ENCODE measurements at regions not wholly inside any gene's neighbourhood (a gene's known extent, or its start where the extent isn't known, plus 50 kb on each side); places are given as distances from the start of the nearest gene placed in this dataset.

DNA sequence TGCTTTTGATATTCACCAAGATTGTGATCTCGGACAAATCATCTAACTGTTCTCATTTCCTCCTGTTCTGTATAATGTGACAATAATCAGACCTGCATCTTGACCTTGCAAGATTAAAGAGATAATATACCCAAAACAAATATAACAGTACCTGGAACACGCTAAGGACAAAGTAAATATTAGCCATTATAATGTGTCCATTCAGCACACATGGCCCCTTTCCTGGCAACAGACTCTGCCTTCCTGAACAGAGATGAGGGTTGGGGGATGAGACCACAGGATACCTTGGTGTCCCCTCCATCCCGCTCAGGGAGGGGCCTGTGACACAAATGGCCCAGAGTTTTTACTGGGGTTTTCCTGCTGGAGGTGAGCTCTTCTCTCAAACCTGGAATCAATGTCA is 143.4 kb upstream of the SERPINE2 start:
- Histone ChIP-seq H3K36me3 (ENCODE audit: control insufficient read depth, insufficient read depth, low read length) (no peaks in the 10 kb centered on the region), H3K4me3 (ENCODE audit: low read length) (no peak overlapping the region), H3K27me3 (ENCODE audit: control insufficient read depth, insufficient read depth, low read length) (no peaks in the 10 kb centered on the region), H3K9me3 (replicated peaks; ENCODE audit: control insufficient read depth, low read depth, low read length) (no peaks in the 10 kb centered on the region), H3K4me1 (ENCODE audit: control insufficient read depth, insufficient read depth, low read length) (peaks cover 12% of the 10 kb centered on the region), H3K27ac (ENCODE audit: low read length) (no peak overlapping the region)
- no peak for DNase-seq
- 80% methylated on average over 1 of the region's 3 CpGs for WGBS (ENCODE audit: insufficient coverage)

DNA sequence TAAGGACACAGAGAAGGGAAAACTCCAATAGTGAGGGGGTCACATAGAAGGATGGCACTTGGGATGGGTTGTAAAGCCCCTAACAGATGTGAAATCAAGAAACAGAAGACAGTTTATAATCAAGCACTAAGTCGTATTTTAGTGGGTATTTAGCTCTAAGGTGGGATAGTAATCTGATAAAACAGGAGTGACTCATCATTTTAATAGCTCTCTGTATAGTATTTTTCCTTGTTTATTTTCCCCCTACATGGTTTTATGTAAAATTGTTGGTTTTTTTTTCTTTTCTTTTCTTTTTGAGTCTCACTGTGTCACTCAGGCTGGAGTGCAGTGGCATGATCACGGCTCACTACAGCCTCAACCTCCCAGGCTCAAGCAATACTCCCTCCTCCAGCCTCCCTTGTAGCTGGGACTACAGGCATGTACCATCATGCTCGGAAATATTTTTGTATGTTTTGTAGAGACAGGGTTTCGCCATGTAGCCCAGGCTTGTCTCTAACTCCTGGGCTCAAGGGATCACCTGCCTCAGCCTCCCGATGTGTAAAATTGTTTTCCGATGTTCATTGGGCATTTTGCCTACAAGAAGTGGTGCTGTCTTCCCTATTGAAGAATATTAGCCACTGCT is 142.6 kb upstream of the SERPINE2 start:
- H3K9me3 ChIP-seq (replicated peaks; ENCODE audit: control insufficient read depth, low read depth, low read length) = no peaks in the 10 kb centered on the region
- no peaks in the 10 kb centered on the region for H3K27me3 ChIP-seq (ENCODE audit: control insufficient read depth, insufficient read depth, low read length)
- H3K27ac ChIP-seq (ENCODE audit: low read length) = peak overlapping the region; percentile 23
- no peaks in the 10 kb centered on the region for H3K36me3 ChIP-seq (ENCODE audit: control insufficient read depth, insufficient read depth, low read length)
- DNase-seq = no peak
- H3K4me3 ChIP-seq (ENCODE audit: low read length) = no peak overlapping the region
- WGBS (ENCODE audit: insufficient coverage) = 80% methylated on average over 1 of the region's 6 CpGs
- peaks cover 12% of the 10 kb centered on the region for H3K4me1 ChIP-seq (ENCODE audit: control insufficient read depth, insufficient read depth, low read length)

DNA sequence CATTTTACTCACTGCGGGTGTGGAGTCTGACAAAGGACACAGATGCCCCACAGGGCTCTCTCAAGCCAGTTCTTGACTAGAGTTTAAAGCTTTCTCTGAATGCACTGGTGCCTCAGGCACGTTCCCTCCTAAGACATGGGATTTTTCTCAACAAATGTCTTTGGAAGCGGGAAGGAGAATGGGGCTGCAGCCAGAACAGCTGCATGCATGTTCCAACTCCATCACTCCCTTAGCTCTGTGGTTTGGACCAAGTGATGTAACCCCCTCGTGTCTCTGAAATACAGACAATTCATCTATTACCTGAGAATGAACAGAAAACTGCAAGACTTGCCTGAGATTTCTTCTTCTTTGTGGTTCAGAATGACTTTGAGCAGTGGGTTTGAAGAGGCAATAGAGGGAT is 141.7 kb upstream of the SERPINE2 start:
- Histone ChIP-seq H3K4me3 (ENCODE audit: low read length) (no peak overlapping the region), H3K27ac (ENCODE audit: low read length) (peak overlapping the region; percentile 66), H3K4me1 (ENCODE audit: control insufficient read depth, insufficient read depth, low read length) (peaks cover 12% of the 10 kb centered on the region), H3K36me3 (ENCODE audit: control insufficient read depth, insufficient read depth, low read length) (no peaks in the 10 kb centered on the region), H3K9me3 (replicated peaks; ENCODE audit: control insufficient read depth, low read depth, low read length) (no peaks in the 10 kb centered on the region), H3K27me3 (ENCODE audit: control insufficient read depth, insufficient read depth, low read length) (no peaks in the 10 kb centered on the region)
- peak; percentile 93 for DNase-seq
- WGBS (ENCODE audit: insufficient coverage) = 35% methylated on average over 3 of the region's 4 CpGs

DNA sequence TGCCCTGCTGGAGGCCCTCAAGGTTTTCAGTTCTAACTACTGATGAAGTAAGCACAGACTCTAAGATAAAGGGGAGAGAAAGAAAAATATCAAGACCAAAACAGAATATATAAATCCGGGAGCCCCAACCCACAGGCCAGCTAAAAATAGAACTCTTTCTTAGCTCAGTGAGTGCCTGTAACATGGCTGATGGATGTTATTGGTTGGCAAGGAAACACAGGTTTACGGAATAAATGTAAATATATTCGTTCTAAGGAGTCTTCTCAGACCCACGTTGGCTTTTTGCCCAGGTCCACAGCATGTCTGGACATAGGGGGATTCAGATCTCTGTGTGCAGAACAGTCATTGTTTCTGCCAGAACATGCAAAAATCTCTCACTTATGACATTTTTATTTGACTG is 139.0 kb upstream of the SERPINE2 start:
- no peaks in the 10 kb centered on the region for H3K9me3 ChIP-seq (replicated peaks; ENCODE audit: control insufficient read depth, low read depth, low read length)
- no peaks in the 10 kb centered on the region for H3K36me3 ChIP-seq (ENCODE audit: control insufficient read depth, insufficient read depth, low read length)
- H3K27me3 ChIP-seq (ENCODE audit: control insufficient read depth, insufficient read depth, low read length) = no peaks in the 10 kb centered on the region
- peak overlapping the region; percentile 80 for H3K27ac ChIP-seq (ENCODE audit: low read length)
- DNase-seq = peak; percentile 96
- no CpG with 5 or more reads among the region's 4 CpGs for WGBS (ENCODE audit: insufficient coverage)
- H3K4me3 ChIP-seq (ENCODE audit: low read length) = no peak overlapping the region
- peaks cover 12% of the 10 kb centered on the region for H3K4me1 ChIP-seq (ENCODE audit: control insufficient read depth, insufficient read depth, low read length)

DNA sequence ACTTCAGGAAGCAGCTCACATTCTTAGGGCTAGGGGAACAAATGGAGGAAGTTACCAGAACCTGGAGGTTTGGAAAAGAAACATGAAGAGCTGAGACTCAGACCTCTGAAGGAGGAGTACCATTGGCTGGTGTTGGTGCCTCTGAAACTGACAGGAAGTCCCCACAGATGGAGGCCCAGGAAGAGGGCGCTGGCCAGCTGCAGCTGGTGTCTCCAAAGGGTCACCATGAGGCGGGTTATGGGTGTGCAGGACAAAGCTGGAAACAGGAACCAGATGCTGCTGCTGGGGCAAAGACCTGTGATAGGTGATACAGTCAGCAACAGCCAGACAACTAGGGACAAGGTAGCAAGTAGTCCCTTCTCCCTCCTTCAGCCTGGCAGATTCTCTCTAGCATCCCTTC is 136.5 kb upstream of the SERPINE2 start:
- no peak overlapping the region for H3K27ac ChIP-seq (ENCODE audit: low read length)
- no peak for DNase-seq
- WGBS (ENCODE audit: insufficient coverage) = 94% methylated on average over 2 of the region's 2 CpGs
- no peaks in the 10 kb centered on the region for H3K27me3 ChIP-seq (ENCODE audit: control insufficient read depth, insufficient read depth, low read length)
- no peaks in the 10 kb centered on the region for H3K36me3 ChIP-seq (ENCODE audit: control insufficient read depth, insufficient read depth, low read length)
- H3K9me3 ChIP-seq (replicated peaks; ENCODE audit: control insufficient read depth, low read depth, low read length) = no peaks in the 10 kb centered on the region
- no peak overlapping the region for H3K4me3 ChIP-seq (ENCODE audit: low read length)
- peaks cover 10% of the 10 kb centered on the region for H3K4me1 ChIP-seq (ENCODE audit: control insufficient read depth, insufficient read depth, low read length)

DNA sequence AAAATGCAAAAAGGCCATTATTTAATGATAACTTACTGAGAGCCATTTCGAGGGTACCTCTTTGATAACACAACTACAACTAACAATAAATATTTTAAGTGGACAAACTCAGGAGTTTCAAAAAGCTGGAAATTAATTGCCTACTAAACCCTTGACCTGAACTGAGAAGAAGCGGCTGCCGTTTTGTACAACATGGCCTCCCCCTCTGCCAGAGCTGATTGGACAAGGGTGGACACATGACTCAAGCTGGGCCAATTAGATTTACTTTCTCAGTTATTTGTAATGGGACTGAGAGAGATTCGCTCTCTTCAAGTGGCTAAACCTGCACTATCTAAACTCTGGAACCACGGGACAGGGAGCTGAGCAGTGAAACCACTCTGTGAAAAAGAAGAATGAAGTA is 135.9 kb upstream of the SERPINE2 start:
- Histone ChIP-seq H3K9me3 (replicated peaks; ENCODE audit: control insufficient read depth, low read depth, low read length) (no peaks in the 10 kb centered on the region), H3K27ac (ENCODE audit: low read length) (no peak overlapping the region), H3K36me3 (ENCODE audit: control insufficient read depth, insufficient read depth, low read length) (no peaks in the 10 kb centered on the region), H3K4me3 (ENCODE audit: low read length) (no peak overlapping the region), H3K4me1 (ENCODE audit: control insufficient read depth, insufficient read depth, low read length) (peaks cover 10% of the 10 kb centered on the region), H3K27me3 (ENCODE audit: control insufficient read depth, insufficient read depth, low read length) (no peaks in the 10 kb centered on the region)
- no peak for DNase-seq
- 100% methylated on average over 2 of the region's 5 CpGs for WGBS (ENCODE audit: insufficient coverage)

- DNase-seq = no peak
- Histone ChIP-seq H3K9me3 (replicated peaks; ENCODE audit: control insufficient read depth, low read depth, low read length) (no peaks in the 10 kb centered on the region), H3K4me3 (ENCODE audit: low read length) (no peak overlapping the region), H3K27me3 (ENCODE audit: control insufficient read depth, insufficient read depth, low read length) (no peaks in the 10 kb centered on the region), H3K36me3 (ENCODE audit: control insufficient read depth, insufficient read depth, low read length) (no peaks in the 10 kb centered on the region), H3K27ac (ENCODE audit: low read length) (no peak overlapping the region), H3K4me1 (ENCODE audit: control insufficient read depth, insufficient read depth, low read length) (peaks cover 8% of the 10 kb centered on the region)
- no CpG with 5 or more reads among the region's 1 CpG for WGBS (ENCODE audit: insufficient coverage)
These were observed 135.4 kb upstream of the SERPINE2 start for GRCh38 chr2:224174521-224174920.

GRCh38 chr2:224173933-224174332 is 134.8 kb upstream of the SERPINE2 start:
- peaks cover 6% of the 10 kb centered on the region for H3K4me1 ChIP-seq (ENCODE audit: control insufficient read depth, insufficient read depth, low read length)

GRCh38 chr2:224173210-224173609 is 134.1 kb upstream of the SERPINE2 start:
- Histone ChIP-seq H3K9me3 (replicated peaks; ENCODE audit: control insufficient read depth, low read depth, low read length) (no peaks in the 10 kb centered on the region), H3K4me1 (ENCODE audit: control insufficient read depth, insufficient read depth, low read length) (peaks cover 6% of the 10 kb centered on the region), H3K4me3 (ENCODE audit: low read length) (no peak overlapping the region), H3K36me3 (ENCODE audit: control insufficient read depth, insufficient read depth, low read length) (no peaks in the 10 kb centered on the region), H3K27me3 (ENCODE audit: control insufficient read depth, insufficient read depth, low read length) (no peaks in the 10 kb centered on the region), H3K27ac (ENCODE audit: low read length) (no peak overlapping the region)
- no peak for DNase-seq

More at GRCh38 chr2:224173933-224174332, 134.8 kb upstream of the SERPINE2 start:
- no peaks in the 10 kb centered on the region for H3K27me3 ChIP-seq (ENCODE audit: control insufficient read depth, insufficient read depth, low read length)
- H3K9me3 ChIP-seq (replicated peaks; ENCODE audit: control insufficient read depth, low read depth, low read length) = no peaks in the 10 kb centered on the region
- H3K36me3 ChIP-seq (ENCODE audit: control insufficient read depth, insufficient read depth, low read length) = no peaks in the 10 kb centered on the region
- no peak overlapping the region for H3K4me3 ChIP-seq (ENCODE audit: low read length)
- 100% methylated on average over 2 of the region's 3 CpGs for WGBS (ENCODE audit: insufficient coverage)
- H3K27ac ChIP-seq (ENCODE audit: low read length) = no peak overlapping the region
- DNase-seq = no peak

DNA sequence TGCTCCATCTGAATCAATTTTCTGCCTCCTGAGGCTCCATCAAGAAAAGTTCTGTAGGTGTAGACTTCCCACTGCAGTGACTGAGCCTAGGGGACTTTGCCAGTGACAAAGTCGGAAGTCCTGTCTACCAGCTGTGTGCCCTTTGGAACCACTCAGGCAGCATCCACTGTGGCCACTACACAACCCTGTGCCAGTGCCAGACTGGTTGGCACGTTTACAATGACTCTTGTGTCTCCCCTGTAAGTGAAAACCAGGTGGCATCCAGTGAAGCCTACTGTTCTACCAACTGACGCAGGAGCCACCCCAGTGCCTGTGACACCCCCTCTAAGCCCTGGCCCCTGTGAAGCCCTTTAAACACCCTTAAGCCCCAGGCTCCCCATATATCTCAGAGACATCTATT is 132.1 kb upstream of the SERPINE2 start:
- H3K4me1 ChIP-seq (ENCODE audit: control insufficient read depth, insufficient read depth, low read length) = peaks cover 2% of the 10 kb centered on the region
- H3K27me3 ChIP-seq (ENCODE audit: control insufficient read depth, insufficient read depth, low read length) = no peaks in the 10 kb centered on the region
- H3K4me3 ChIP-seq (ENCODE audit: low read length) = no peak overlapping the region
- 89% methylated on average over 2 of the region's 3 CpGs for WGBS (ENCODE audit: insufficient coverage)
- H3K9me3 ChIP-seq (replicated peaks; ENCODE audit: control insufficient read depth, low read depth, low read length) = no peaks in the 10 kb centered on the region
- DNase-seq = no peak
- H3K27ac ChIP-seq (ENCODE audit: low read length) = no peak overlapping the region
- H3K36me3 ChIP-seq (ENCODE audit: control insufficient read depth, insufficient read depth, low read length) = no peaks in the 10 kb centered on the region

DNA sequence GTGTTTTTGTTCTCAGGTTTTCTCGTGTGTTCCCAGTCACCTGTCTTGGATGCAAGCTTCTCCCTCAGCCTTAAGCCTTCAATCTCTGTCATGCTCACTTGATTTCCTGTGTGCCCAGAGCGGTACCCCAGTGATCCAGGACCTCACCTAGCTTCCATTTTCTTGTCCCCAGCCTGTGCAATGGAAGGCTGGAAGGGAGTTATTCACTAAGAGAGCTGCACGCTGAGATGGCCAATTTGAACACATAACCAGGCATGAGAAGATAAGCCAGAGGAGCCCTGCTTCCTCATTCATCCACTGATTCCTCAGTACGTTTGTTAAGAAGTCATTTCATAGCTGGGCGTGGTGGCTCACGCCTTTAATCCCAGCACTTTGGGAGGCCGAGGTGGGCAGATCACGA is 130.8 kb upstream of the SERPINE2 start:
- peaks cover 2% of the 10 kb centered on the region for H3K4me1 ChIP-seq (ENCODE audit: control insufficient read depth, insufficient read depth, low read length)
- no peak overlapping the region for H3K4me3 ChIP-seq (ENCODE audit: low read length)
- no peaks in the 10 kb centered on the region for H3K27me3 ChIP-seq (ENCODE audit: control insufficient read depth, insufficient read depth, low read length)
- DNase-seq = no peak
- H3K9me3 ChIP-seq (replicated peaks; ENCODE audit: control insufficient read depth, low read depth, low read length) = no peaks in the 10 kb centered on the region
- no peak overlapping the region for H3K27ac ChIP-seq (ENCODE audit: low read length)
- 93% methylated on average over 4 of the region's 8 CpGs for WGBS (ENCODE audit: insufficient coverage)
- no peaks in the 10 kb centered on the region for H3K36me3 ChIP-seq (ENCODE audit: control insufficient read depth, insufficient read depth, low read length)
